HCT116 (cell line): ENCODE measurements at regions not wholly inside any gene's neighbourhood (a gene's known extent, or its start where the extent isn't known, plus 50 kb on each side); places are given as distances from the start of the nearest gene placed in this dataset.

Experiments used
- ATAC-seq: fragments of 200-7000 bp; cut with Tn5 transposase; 2 replicates; pipeline ENCODE4 v1.9.1; 2020; ENCODE audit warnings: mild to moderate bottlenecking, moderate library complexity
- BruUV-seq: library from RNA; stranded (reverse); fragments of 400-500 nt; replicated peaks from 2 replicates; lab custom pipeline; 2021; lab: Mats Ljungman, UMichigan
- CTCF ChIA-PET: fragments of 300-600 bp; sonication (Branson Sonifier 250); formaldehyde crosslinking; loops from one replicate; lab custom pipeline; 2021; ENCODE audit warnings: antibody characterized with exemption; lab: Charles Lee
- POLR2A ChIA-PET: fragments of 300-600, 350-600 bp; sonication (Branson Sonifier 250); formaldehyde crosslinking; loops from one replicate; lab custom pipeline; 2021; ENCODE audit warnings: antibody characterized with exemption; lab: Charles Lee
- RAD21 ChIA-PET, 2 experiments: fragments of 300-600 bp; sonication (Branson Sonifier 250); formaldehyde crosslinking; loops; one replicate each; lab custom pipeline; 2023; ENCODE audit warnings: low total read pairs in 2 of 2; ENCODE audit not compliant: uncharacterized antibody in 2 of 2, unreplicated experiment in 2 of 2, low non-redundant PET in 1 of 2; lab: Charles Lee
- DNase-seq: peaks from one replicate; pipeline ENCODE4 v3.0.0-alpha.2; 2010; ENCODE audit warnings: low read depth, low spot score
- H2AFZ ChIP-seq: fragments of 200-600 bp; shearing (Covaris generic), sonication (generic); 2 replicates; pipeline ENCODE4 v1.6.1; 2017; ENCODE audit warnings: low read depth, mixed run types, mixed read lengths, antibody characterized with exemption, low read length; ENCODE audit not compliant: poor library complexity, severe bottlenecking
- H3K27ac ChIP-seq: 2 replicates; pipeline ENCODE4 v1.5.1; 2012; ENCODE audit warnings: low read depth, low read length
- H3K27me3 ChIP-seq: fragments of 200-600 bp; sonication (generic); 2 replicates; pipeline ENCODE4 v1.6.1; 2016; ENCODE audit warnings: mixed run types, low read length, mixed read lengths; ENCODE audit not compliant: insufficient read depth
- H3K36me3 ChIP-seq, 2 experiments: fragments of 200-500 bp in 1 of 2; fragments of 200-600 bp in 1 of 2; sonication (Bioruptor generic) in 1 of 2; sonication (generic) in 1 of 2; 2 replicates each; pipeline versions ENCODE4 v1.5.1 to v1.6.1; 2014 to 2016; ENCODE audit warnings: low read length in 2 of 2, inconsistent platforms in 1 of 2, mixed read lengths in 1 of 2, mixed run types in 1 of 2; ENCODE audit not compliant: insufficient read depth in 2 of 2, control insufficient read depth in 1 of 2
- H3K4me1 ChIP-seq, 2 experiments: fragments of 200-600 bp in 1 of 2; sonication (generic) in 1 of 2; 2 replicates each; pipeline versions ENCODE4 v1.5.1 to v1.6.1; 2012 to 2017; ENCODE audit warnings: low read length in 2 of 2, inconsistent platforms in 1 of 2, mild to moderate bottlenecking in 1 of 2, mixed read lengths in 1 of 2, mixed run types in 1 of 2, moderate library complexity in 1 of 2; ENCODE audit not compliant: insufficient read depth in 2 of 2, control insufficient read depth in 1 of 2
- H3K4me2 ChIP-seq: fragments of 200-600 bp; sonication (generic); 2 replicates; pipeline ENCODE4 v1.6.1; 2017; ENCODE audit warnings: mixed run types, low read length, mixed read lengths
- H3K4me3 ChIP-seq, 2 experiments: fragments of 200-600 bp in 1 of 2; sonication (generic) in 1 of 2; replicated peaks in 1 of 2; 2 replicates each; pipeline ENCODE4 v1.5.1; 2011 to 2016; ENCODE audit warnings: low read length in 2 of 2, control low read depth in 1 of 2, low read depth in 1 of 2, mild to moderate bottlenecking in 1 of 2, mixed read lengths in 1 of 2, mixed run types in 1 of 2
- H3K79me2 ChIP-seq: fragments of 200-600 bp; sonication (generic); 2 replicates; pipeline ENCODE4 v1.6.1; 2017; ENCODE audit warnings: mild to moderate bottlenecking, mixed run types, low read length, moderate library complexity, mixed read lengths; ENCODE audit not compliant: insufficient read depth
- H3K9ac ChIP-seq: fragments of 200-600 bp; sonication (generic); 2 replicates; pipeline ENCODE4 v1.6.1; 2016; ENCODE audit warnings: low read length, mixed read lengths
- H3K9me2 ChIP-seq: fragments of 200-600 bp; sonication (generic), shearing (Covaris generic); 2 replicates; pipeline ENCODE4 v1.6.1; 2017; ENCODE audit warnings: mixed run types, mild to moderate bottlenecking, moderate library complexity; ENCODE audit not compliant: insufficient read depth
- H3K9me3 ChIP-seq, 2 experiments: fragments of 200-500 bp in 1 of 2; fragments of 200-600 bp in 1 of 2; sonication (Bioruptor generic) in 1 of 2; sonication (generic) in 1 of 2; 2 replicates each; pipeline ENCODE4 v1.6.1; 2014 to 2017; ENCODE audit warnings: low read length in 2 of 2, mixed read lengths in 2 of 2, inconsistent platforms in 1 of 2, low read depth in 1 of 2, mild to moderate bottlenecking in 1 of 2, mixed run types in 1 of 2, moderate library complexity in 1 of 2; ENCODE audit not compliant: control insufficient read depth in 1 of 2, insufficient read depth in 1 of 2
- H4K20me1 ChIP-seq: fragments of 200-600 bp; sonication (generic), shearing (Covaris generic); 2 replicates; pipeline ENCODE4 v1.6.1; 2017; ENCODE audit warnings: mixed run types, mild to moderate bottlenecking, moderate library complexity; ENCODE audit not compliant: insufficient read depth
- CBX3 ChIP-seq: IDR thresholded peaks from 2 replicates; pipeline ENCODE4 v1.6.1; 2012; ENCODE audit warnings: low read depth
- CEBPB ChIP-seq: IDR thresholded peaks from 2 replicates; pipeline ENCODE4 v1.6.1; 2012; ENCODE audit warnings: low read depth
- EGR1 ChIP-seq: IDR thresholded peaks from 2 replicates; pipeline ENCODE4 v1.6.1; 2012; ENCODE audit warnings: low read depth
- ELF1 ChIP-seq: IDR thresholded peaks from 2 replicates; pipeline ENCODE4 v1.6.1; 2012; ENCODE audit warnings: low read depth, borderline replicate concordance
- EZH2 ChIP-seq: fragments of 200-600 bp; sonication (generic); IDR thresholded peaks from 2 replicates; pipeline ENCODE4 v1.6.1; 2017; ENCODE audit warnings: antibody characterized with exemption, mixed run types
- EZH2phosphoT487 ChIP-seq: fragments of 200-600 bp; IDR thresholded peaks from 2 replicates; pipeline ENCODE4 v1.6.1; 2018; ENCODE audit warnings: antibody characterized with exemption, borderline replicate concordance
- JUND ChIP-seq: IDR thresholded peaks from 2 replicates; pipeline ENCODE4 v1.6.1; 2012
- POLR2A ChIP-seq: IDR thresholded peaks from 2 replicates; pipeline ENCODE4 v1.7.0; 2011; ENCODE audit warnings: borderline replicate concordance; ENCODE audit not compliant: insufficient read depth, insufficient read length; ENCODE audit errors: extremely low read depth
- RAD21 ChIP-seq: IDR thresholded peaks from 2 replicates; pipeline ENCODE4 v1.6.1; 2012; ENCODE audit warnings: low read depth, mild to moderate bottlenecking
- SIN3A ChIP-seq: IDR thresholded peaks from 2 replicates; pipeline ENCODE4 v1.6.1; 2012; ENCODE audit warnings: low read depth
- SP1 ChIP-seq: IDR thresholded peaks from 2 replicates; pipeline ENCODE4 v1.6.1; 2012; ENCODE audit warnings: low read depth
- SRF ChIP-seq: IDR thresholded peaks from 2 replicates; pipeline ENCODE4 v1.6.1; 2012; ENCODE audit warnings: low read depth
- TCF7L2 ChIP-seq: IDR thresholded peaks from 2 replicates; pipeline ENCODE4 v1.7.0; 2011; ENCODE audit warnings: borderline replicate concordance, inconsistent platforms; ENCODE audit not compliant: insufficient read depth, insufficient read length; ENCODE audit errors: extremely low read depth
- YY1 ChIP-seq: IDR thresholded peaks from 2 replicates; pipeline ENCODE4 v1.6.1; 2011; ENCODE audit warnings: low read length, low read depth, moderate library complexity, mild to moderate bottlenecking; ENCODE audit not compliant: insufficient replicate concordance; ENCODE audit errors: extremely low read depth
- ZFX ChIP-seq: fragments of 450-650 bp; IDR thresholded peaks from 2 replicates; pipeline ENCODE4 v1.6.1; 2017
- ZNF274 ChIP-seq: fragments of 200-500 bp; sonication (Bioruptor generic); IDR thresholded peaks from 2 replicates; pipeline ENCODE4 v1.6.1; 2014; ENCODE audit warnings: mild to moderate bottlenecking, low read depth, low read length, inconsistent platforms
- intact Hi-C: fragments of 100-400 bp; cut with micrococcal nuclease; formaldehyde crosslinking; loops from 2 replicates; pipeline ENCODE4 v1.10.0; 2022
- TF ChIP-seq, protein P1 (sequence below): IDR thresholded peaks from 2 replicates; pipeline ENCODE4 v1.6.1; 2012
- TF ChIP-seq, protein P2 (sequence below): IDR thresholded peaks from 2 replicates; pipeline ENCODE4 v1.6.1; 2011; ENCODE audit warnings: mild to moderate bottlenecking, low read length, moderate library complexity; ENCODE audit not compliant: insufficient replicate concordance; ENCODE audit errors: extremely low read depth
- TF ChIP-seq, protein P3 (sequence below), 3 experiments: fragments of 200-600 bp in 1 of 3; sonication (generic) in 1 of 3; IDR thresholded peaks in 2 of 3; conservative IDR thresholded peaks in 1 of 3; 2 replicates each; pipeline ENCODE4 v1.5.1; 2012 to 2017; ENCODE audit warnings: low read depth in 2 of 3, low read length in 2 of 3, antibody characterized with exemption in 1 of 3, borderline replicate concordance in 1 of 3, control low read depth in 1 of 3, mild to moderate bottlenecking in 1 of 3, mixed read lengths in 1 of 3, mixed run types in 1 of 3, moderate library complexity in 1 of 3; ENCODE audit not compliant: insufficient read depth in 1 of 3

DNA sequence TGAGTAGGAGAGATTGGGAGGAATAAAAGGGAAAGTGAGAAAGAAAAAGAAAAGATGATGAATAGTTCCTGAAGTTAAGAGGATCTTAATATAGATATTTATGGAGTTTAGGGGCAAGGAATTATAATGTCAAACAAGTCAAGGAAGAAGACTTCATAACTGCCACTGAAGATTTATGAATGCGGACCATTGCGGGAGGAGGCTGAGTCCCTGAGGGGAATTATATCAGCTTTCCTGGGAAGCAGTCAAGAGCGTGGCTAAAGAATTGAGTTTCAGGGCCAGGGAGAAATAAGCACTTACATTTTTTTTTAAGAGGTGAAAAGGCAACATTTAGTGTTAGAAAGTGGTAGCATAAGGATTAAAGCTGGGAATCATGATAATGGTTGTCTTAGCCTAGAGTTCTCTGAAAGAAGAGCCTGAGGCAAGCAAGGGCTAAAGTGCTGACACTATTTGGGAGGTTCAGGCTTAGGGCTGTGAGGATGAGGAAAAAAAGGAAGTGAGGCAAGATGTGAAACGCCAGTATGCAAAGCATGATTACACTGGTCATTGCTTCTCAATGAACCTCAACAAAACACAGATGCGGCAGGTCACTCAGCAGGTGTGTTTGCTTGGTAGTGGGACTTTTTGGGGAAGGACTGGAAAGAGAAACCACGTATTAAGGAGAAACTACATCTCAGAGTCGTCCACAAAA, 217.1 kb downstream of the SLC4A3 start:
- ChIA-PET RAD21 (no interaction called here), CTCF (no interaction called here), POLR2A (no interaction called here)
- Histone ChIP-seq H3K4me2 (no peak overlapping the region), H4K20me1 (no peaks in the 10 kb centered on the region), H3K9me3 (no peaks in the 10 kb centered on the region), H2AFZ (no peak overlapping the region), H3K9me2 (no peaks in the 10 kb centered on the region), H3K36me3 (peaks cover 21 to 34% of the 10 kb centered on the region in 2 experiments; a peak in 3 of 4 replicates), H3K9ac (no peak overlapping the region), H3K4me3 (no peak overlapping the region), H3K79me2 (no peaks in the 10 kb centered on the region), H3K4me1 (no peaks in the 10 kb centered on the region), H3K27ac (no peak overlapping the region), H3K27me3 (no peaks in the 10 kb centered on the region)
- intact Hi-C loops: no loop called here
- DNase-seq (no peak), ATAC-seq (no peak)
- BruUV-seq: no TSS peak
- TF ChIP-seq JUND (no peak), CBX3 (no peak), ELF1 (no peak), EZH2phosphoT487 (no peak), EGR1 (no peak)
- TF ChIP-seq, protein P1, sequence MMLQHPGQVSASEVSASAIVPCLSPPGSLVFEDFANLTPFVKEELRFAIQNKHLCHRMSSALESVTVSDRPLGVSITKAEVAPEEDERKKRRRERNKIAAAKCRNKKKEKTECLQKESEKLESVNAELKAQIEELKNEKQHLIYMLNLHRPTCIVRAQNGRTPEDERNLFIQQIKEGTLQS: no peak

DNA sequence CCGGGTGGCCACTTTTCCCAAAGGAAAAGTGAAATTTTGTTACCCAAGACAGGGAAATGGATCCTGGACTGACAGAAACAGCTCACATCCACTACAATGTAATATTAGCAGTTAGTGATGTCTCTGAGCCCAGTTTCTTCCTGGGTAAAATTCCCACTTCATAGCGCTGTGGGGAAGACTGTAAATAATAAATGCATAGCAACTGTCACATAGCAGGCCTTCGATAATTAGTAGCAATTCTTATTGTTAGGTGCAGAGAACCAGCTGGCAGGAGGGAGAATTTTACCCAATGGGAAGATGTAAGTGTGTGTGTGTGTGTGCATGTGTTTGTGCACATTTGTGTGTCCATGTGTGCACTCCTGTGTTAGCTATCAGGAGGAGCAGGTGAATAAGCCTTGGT, 221.5 kb downstream of the SLC4A3 start:
- Histone ChIP-seq H3K27me3 (no peaks in the 10 kb centered on the region), H2AFZ (no peak overlapping the region), H3K9me3 (no peaks in the 10 kb centered on the region), H4K20me1 (no peaks in the 10 kb centered on the region), H3K9me2 (no peaks in the 10 kb centered on the region), H3K79me2 (no peaks in the 10 kb centered on the region), H3K4me1 (peaks cover 0 to 7% of the 10 kb centered on the region in 2 experiments; a peak in 1 of 4 replicates), H3K36me3 (peaks cover 14 to 27% of the 10 kb centered on the region in 2 experiments), H3K4me3 (no peak overlapping the region), H3K4me2 (no peak overlapping the region), H3K9ac (no peak overlapping the region), H3K27ac (no peak overlapping the region)
- BruUV-seq: no TSS peak
- POLR2A ChIA-PET: no interaction called here
- ATAC-seq: no peak
- DNase-seq: no peak
- CTCF ChIA-PET: no interaction called here
- RAD21 ChIA-PET: no interaction called here
- intact Hi-C loops: no loop called here
- TF ChIP-seq RAD21 (no peak), ZNF274 (no peak), CEBPB (no peak), YY1 (no peak), ZFX (no peak), POLR2A (no peak), SIN3A (no peak), EZH2 (no peak), SRF (no peak), ELF1 (no peak), TCF7L2 (no peak), SP1 (no peak)
- TF ChIP-seq, protein P2, sequence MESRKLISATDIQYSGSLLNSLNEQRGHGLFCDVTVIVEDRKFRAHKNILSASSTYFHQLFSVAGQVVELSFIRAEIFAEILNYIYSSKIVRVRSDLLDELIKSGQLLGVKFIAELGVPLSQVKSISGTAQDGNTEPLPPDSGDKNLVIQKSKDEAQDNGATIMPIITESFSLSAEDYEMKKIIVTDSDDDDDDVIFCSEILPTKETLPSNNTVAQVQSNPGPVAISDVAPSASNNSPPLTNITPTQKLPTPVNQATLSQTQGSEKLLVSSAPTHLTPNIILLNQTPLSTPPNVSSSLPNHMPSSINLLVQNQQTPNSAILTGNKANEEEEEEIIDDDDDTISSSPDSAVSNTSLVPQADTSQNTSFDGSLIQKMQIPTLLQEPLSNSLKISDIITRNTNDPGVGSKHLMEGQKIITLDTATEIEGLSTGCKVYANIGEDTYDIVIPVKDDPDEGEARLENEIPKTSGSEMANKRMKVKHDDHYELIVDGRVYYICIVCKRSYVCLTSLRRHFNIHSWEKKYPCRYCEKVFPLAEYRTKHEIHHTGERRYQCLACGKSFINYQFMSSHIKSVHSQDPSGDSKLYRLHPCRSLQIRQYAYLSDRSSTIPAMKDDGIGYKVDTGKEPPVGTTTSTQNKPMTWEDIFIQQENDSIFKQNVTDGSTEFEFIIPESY: no peak
- TF ChIP-seq, protein P3, sequence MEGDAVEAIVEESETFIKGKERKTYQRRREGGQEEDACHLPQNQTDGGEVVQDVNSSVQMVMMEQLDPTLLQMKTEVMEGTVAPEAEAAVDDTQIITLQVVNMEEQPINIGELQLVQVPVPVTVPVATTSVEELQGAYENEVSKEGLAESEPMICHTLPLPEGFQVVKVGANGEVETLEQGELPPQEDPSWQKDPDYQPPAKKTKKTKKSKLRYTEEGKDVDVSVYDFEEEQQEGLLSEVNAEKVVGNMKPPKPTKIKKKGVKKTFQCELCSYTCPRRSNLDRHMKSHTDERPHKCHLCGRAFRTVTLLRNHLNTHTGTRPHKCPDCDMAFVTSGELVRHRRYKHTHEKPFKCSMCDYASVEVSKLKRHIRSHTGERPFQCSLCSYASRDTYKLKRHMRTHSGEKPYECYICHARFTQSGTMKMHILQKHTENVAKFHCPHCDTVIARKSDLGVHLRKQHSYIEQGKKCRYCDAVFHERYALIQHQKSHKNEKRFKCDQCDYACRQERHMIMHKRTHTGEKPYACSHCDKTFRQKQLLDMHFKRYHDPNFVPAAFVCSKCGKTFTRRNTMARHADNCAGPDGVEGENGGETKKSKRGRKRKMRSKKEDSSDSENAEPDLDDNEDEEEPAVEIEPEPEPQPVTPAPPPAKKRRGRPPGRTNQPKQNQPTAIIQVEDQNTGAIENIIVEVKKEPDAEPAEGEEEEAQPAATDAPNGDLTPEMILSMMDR (IDR thresholded peaks at IDR 0.05 in 2 of 3, conservative IDR thresholded peaks at IDR 0.05 in 1 of 3; ENCODE audit: borderline replicate concordance in 1 of 3, insufficient read depth in 1 of 3, low read depth in 2 of 3, low read length in 2 of 3): no peak
